CD14-positive monocyte (primary cell): ENCODE measurements at regions not wholly inside any gene's neighbourhood (a gene's known extent, or its start where the extent isn't known, plus 50 kb on each side); places are given as distances from the start of the nearest gene placed in this dataset.

Experiments
- DNase-seq, 3 donors: peaks; one replicate each; pipeline ENCODE4 v3.0.0-alpha.2; 2011 to 2022
- H2AFZ ChIP-seq: 2 replicates; pipeline ENCODE4 v1.6.0; 2012; ENCODE audit warnings: mild to moderate bottlenecking, low read depth, low read length, inconsistent platforms; ENCODE audit not compliant: insufficient read depth, poor library complexity, severe bottlenecking
- H3K27ac ChIP-seq, 2 donors: 1 replicate in 1 of 2; 2 replicates in 1 of 2; pipeline ENCODE4 v1.5.1; 2012 to 2013; ENCODE audit warnings: low read length in 2 of 2, control low read depth in 1 of 2, inconsistent platforms in 1 of 2, low read depth in 1 of 2, mild to moderate bottlenecking in 1 of 2
- H3K27me3 ChIP-seq, 2 donors: one replicate each; pipeline versions ENCODE4 v1.6.0 to v1.6.1; 2011 to 2013; ENCODE audit warnings: low read length in 2 of 2; ENCODE audit not compliant: control insufficient read depth in 2 of 2, insufficient read depth in 2 of 2
- H3K36me3 ChIP-seq, 2 donors: replicated peaks in 1 of 2; 1 replicate in 1 of 2; 2 replicates in 1 of 2; pipeline versions ENCODE4 v1.5.1 to v1.6.1; 2012 to 2013; ENCODE audit warnings: low read length in 2 of 2, control low read depth in 1 of 2, inconsistent platforms in 1 of 2, mild to moderate bottlenecking in 1 of 2; ENCODE audit not compliant: insufficient read depth in 2 of 2, control insufficient read depth in 1 of 2
- H3K4me1 ChIP-seq, 2 donors: 1 replicate in 1 of 2; 2 replicates in 1 of 2; pipeline versions ENCODE4 v1.5.1 to v1.6.1; 2012 to 2013; ENCODE audit warnings: low read length in 2 of 2, control low read depth in 1 of 2, inconsistent platforms in 1 of 2, mild to moderate bottlenecking in 1 of 2, moderate library complexity in 1 of 2; ENCODE audit not compliant: insufficient read depth in 2 of 2, control insufficient read depth in 1 of 2
- H3K4me2 ChIP-seq: replicated peaks from 2 replicates; pipeline ENCODE3; 2012; ENCODE audit warnings: low read length, moderate library complexity, mild to moderate bottlenecking; ENCODE audit not compliant: poor library complexity, severe bottlenecking; ENCODE audit errors: extremely low read depth
- H3K4me3 ChIP-seq, 3 experiments: fragments of 200-600 bp in 1 of 3; sonication (generic) in 1 of 3; replicated peaks in 1 of 3; 1 replicate in 2 of 3; 2 replicates in 1 of 3; pipeline ENCODE4 v1.5.1; 2011 to 2013; ENCODE audit warnings: low read length in 3 of 3, mild to moderate bottlenecking in 3 of 3, control low read depth in 2 of 3, low read depth in 2 of 3, inconsistent platforms in 1 of 3, moderate library complexity in 1 of 3
- H3K79me2 ChIP-seq: 2 replicates; pipeline ENCODE4 v1.6.0; 2012; ENCODE audit warnings: mild to moderate bottlenecking, control low read depth, inconsistent platforms, low read length, moderate library complexity; ENCODE audit not compliant: insufficient read depth
- H3K9ac ChIP-seq: 2 replicates; pipeline ENCODE4 v1.6.0; 2017; ENCODE audit warnings: low read length, mild to moderate bottlenecking; ENCODE audit not compliant: insufficient read depth, poor library complexity, severe bottlenecking
- H3K9me3 ChIP-seq, 2 donors: replicated peaks in 1 of 2; 1 replicate in 1 of 2; 2 replicates in 1 of 2; pipeline versions ENCODE4 v1.5.1 to v1.6.1; 2012 to 2013; ENCODE audit warnings: low read length in 2 of 2, control low read depth in 1 of 2; ENCODE audit not compliant: control insufficient read depth in 1 of 2, insufficient read depth in 1 of 2
- H4K20me1 ChIP-seq: 2 replicates; pipeline ENCODE4 v1.6.0; 2012; ENCODE audit warnings: mild to moderate bottlenecking, low read length, control low read depth, moderate library complexity; ENCODE audit not compliant: insufficient read depth
- H3K27ac Mint-ChIP-seq, 7 donors: one replicate each; pipeline ENCODE4 v1.8.0; 2020; ENCODE audit warnings: mild to moderate bottlenecking in 7 of 7, mixed read lengths in 7 of 7, moderate library complexity in 6 of 7, inconsistent platforms in 2 of 7
- H3K27me3 Mint-ChIP-seq, 3 donors: one replicate each; pipeline ENCODE4 v1.8.0; 2021 to 2022; ENCODE audit warnings: low read depth in 3 of 3, mild to moderate bottlenecking in 3 of 3, mixed read lengths in 3 of 3, moderate library complexity in 3 of 3, inconsistent platforms in 1 of 3
- H3K36me3 Mint-ChIP-seq, 2 donors: one replicate each; pipeline ENCODE4 v1.8.0; 2020; ENCODE audit warnings: mixed read lengths in 2 of 2, inconsistent platforms in 1 of 2, mild to moderate bottlenecking in 1 of 2
- H3K4me1 Mint-ChIP-seq: one replicate; pipeline ENCODE4 v1.8.0; 2020; ENCODE audit warnings: mild to moderate bottlenecking, mixed read lengths
- H3K4me3 Mint-ChIP-seq, 2 donors: one replicate each; pipeline ENCODE4 v1.8.0; 2020; ENCODE audit warnings: mild to moderate bottlenecking in 2 of 2, mixed read lengths in 2 of 2, moderate library complexity in 1 of 2
- H3K9me3 Mint-ChIP-seq, 7 donors: one replicate each; pipeline ENCODE4 v1.8.0; 2020 to 2022; ENCODE audit warnings: mixed read lengths in 7 of 7, mild to moderate bottlenecking in 6 of 7, moderate library complexity in 6 of 7, inconsistent platforms in 2 of 7
- WGBS: methylation state at CpG from one replicate; pipeline ENCODE4 v1.1.5; 2013; ENCODE audit warnings: missing lambda C conversion rate; ENCODE audit not compliant: insufficient coverage; 5-methylcytosine and 5-hydroxymethylcytosine counted together
- intact Hi-C, 2 donors: fragments of 100-400 bp; cut with micrococcal nuclease; formaldehyde crosslinking; loops; one replicate each; pipeline versions ENCODE4 v1.15.0 to v1.15.1; 2023
- TF ChIP-seq, protein P1 (sequence below): fragments of 200-600 bp; IDR thresholded peaks from one replicate; pipeline ENCODE4 v1.8.0; 2022; ENCODE audit warnings: antibody characterized with exemption, mild to moderate bottlenecking

DNA sequence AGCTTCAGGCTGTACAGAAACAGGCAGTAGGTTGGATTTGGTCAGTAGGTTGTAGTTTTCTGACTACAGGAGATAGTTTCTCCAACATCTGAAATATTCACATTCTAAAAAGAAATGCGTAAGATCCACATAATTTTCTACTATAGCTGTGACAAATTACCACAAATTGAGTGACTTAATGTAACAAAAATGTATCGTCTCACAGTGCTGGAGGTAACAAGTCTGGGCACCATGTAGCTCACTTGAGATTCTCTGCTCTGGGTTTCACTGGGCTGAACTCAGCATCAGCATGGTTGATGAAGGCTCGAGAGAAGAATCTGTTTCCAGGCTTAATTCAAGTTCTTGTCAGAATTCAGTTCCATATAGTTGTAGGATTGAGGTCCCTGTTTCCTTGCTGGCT lies 350.9 kb upstream of the CCDC179 start:
- H3K27ac ChIP-seq = no peak overlapping the region
- WGBS = 90% methylated on average over 2 of the region's 3 CpGs
- no peak overlapping the region for H3K4me3 ChIP-seq
- H2AFZ ChIP-seq = no peak overlapping the region
- intact Hi-C loops = no loop called here
- TF ChIP-seq, protein P1, sequence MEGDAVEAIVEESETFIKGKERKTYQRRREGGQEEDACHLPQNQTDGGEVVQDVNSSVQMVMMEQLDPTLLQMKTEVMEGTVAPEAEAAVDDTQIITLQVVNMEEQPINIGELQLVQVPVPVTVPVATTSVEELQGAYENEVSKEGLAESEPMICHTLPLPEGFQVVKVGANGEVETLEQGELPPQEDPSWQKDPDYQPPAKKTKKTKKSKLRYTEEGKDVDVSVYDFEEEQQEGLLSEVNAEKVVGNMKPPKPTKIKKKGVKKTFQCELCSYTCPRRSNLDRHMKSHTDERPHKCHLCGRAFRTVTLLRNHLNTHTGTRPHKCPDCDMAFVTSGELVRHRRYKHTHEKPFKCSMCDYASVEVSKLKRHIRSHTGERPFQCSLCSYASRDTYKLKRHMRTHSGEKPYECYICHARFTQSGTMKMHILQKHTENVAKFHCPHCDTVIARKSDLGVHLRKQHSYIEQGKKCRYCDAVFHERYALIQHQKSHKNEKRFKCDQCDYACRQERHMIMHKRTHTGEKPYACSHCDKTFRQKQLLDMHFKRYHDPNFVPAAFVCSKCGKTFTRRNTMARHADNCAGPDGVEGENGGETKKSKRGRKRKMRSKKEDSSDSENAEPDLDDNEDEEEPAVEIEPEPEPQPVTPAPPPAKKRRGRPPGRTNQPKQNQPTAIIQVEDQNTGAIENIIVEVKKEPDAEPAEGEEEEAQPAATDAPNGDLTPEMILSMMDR = no peak
- no peaks in the 10 kb centered on the region for H3K79me2 ChIP-seq
- no peak for DNase-seq
- no peak overlapping the region for H3K4me3 Mint-ChIP-seq
- H3K27me3 Mint-ChIP-seq = no peaks in the 10 kb centered on the region
- no peak overlapping the region for H3K9ac ChIP-seq
- H3K9me3 Mint-ChIP-seq = peaks cover 0 to 4% (median 3%) of the 10 kb centered on the region in 7 donors
- no peaks in the 10 kb centered on the region for H3K36me3 Mint-ChIP-seq
- H4K20me1 ChIP-seq = no peaks in the 10 kb centered on the region
- H3K4me2 ChIP-seq = no peak overlapping the region
- H3K36me3 ChIP-seq = no peaks in the 10 kb centered on the region
- no peaks in the 10 kb centered on the region for H3K9me3 ChIP-seq
- no peaks in the 10 kb centered on the region for H3K4me1 ChIP-seq
- no peaks in the 10 kb centered on the region for H3K27me3 ChIP-seq
- no peaks in the 10 kb centered on the region for H3K4me1 Mint-ChIP-seq
- no peak overlapping the region for H3K27ac Mint-ChIP-seq

DNA sequence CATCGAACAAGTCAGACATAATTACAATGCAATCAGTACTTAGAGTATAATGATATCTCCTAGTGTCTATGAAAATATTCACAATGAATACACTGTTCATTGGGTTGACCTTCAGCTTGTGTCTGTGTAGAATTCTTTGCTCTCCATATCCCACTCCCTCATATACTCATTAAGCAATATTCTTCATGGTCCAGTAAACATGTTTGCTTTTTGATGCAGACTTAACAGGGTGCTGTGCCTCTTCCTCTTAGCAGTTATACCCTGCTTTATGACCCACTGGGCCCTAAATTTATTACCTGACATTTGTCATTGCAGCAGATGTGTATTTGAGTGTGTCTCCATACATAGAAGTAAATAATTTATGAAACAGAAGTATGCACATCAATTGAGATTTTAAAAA lies 352.5 kb upstream of the CCDC179 start:
- Mint-ChIP-seq H3K27ac (no peak overlapping the region), H3K36me3 (no peaks in the 10 kb centered on the region), H3K4me1 (no peaks in the 10 kb centered on the region), H3K4me3 (no peak overlapping the region), H3K27me3 (no peaks in the 10 kb centered on the region), H3K9me3 (peaks cover 0 to 13% (median 4%) of the 10 kb centered on the region in 7 donors)
- Histone ChIP-seq H3K27me3 (no peaks in the 10 kb centered on the region), H3K9ac (no peak overlapping the region), H3K4me2 (no peak overlapping the region), H3K4me3 (no peak overlapping the region), H3K27ac (no peak overlapping the region), H2AFZ (no peak overlapping the region), H4K20me1 (no peaks in the 10 kb centered on the region), H3K4me1 (no peaks in the 10 kb centered on the region), H3K9me3 (peaks cover 0 to 6% of the 10 kb centered on the region in 2 donors), H3K36me3 (no peaks in the 10 kb centered on the region), H3K79me2 (no peaks in the 10 kb centered on the region)
- TF ChIP-seq, protein P1 = no peak
- WGBS = no CpG with 5 or more reads among the region's 1 CpG
- no peak for DNase-seq
- intact Hi-C loops = no loop called here
